ENCODE measurements at regions not wholly inside any gene's neighbourhood (a gene's known extent, or its start where the extent isn't known, plus 50 kb on each side); places are given as distances from the start of the nearest gene placed in this dataset.

DNA sequence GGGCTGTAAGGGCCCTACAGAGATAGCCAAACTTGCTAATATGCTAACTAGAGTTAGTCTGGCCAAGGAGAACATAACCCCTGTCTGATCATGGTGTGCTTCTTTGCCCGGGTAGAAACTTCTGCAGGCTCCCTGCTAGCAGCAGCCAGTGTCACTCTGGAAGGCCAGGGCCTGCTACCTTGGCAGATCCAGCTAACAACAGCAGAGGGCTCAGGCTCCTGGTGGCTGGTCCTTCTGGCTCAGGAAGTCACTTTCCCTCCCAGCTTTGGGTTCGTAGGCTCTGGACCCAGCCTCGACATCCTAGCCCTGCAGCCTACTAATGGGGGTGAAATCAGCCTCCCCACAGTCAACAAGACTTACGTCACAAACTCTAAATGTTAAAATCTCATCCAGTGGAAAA is 373.7 kb upstream of the RGMA start:
- TF ChIP-seq POLR2A (IDR thresholded peaks at IDR 0.05; ENCODE audit: low read depth, low read length) (no peak), ELK1 (IDR thresholded peaks at IDR 0.05; ENCODE audit: borderline replicate concordance, low read depth, low read length) (no peak), RFX5 (IDR thresholded peaks at IDR 0.05; ENCODE audit: low read depth, low read length) (no peak), CTCF (conservative IDR thresholded peaks at IDR 0.05; ENCODE audit: low read depth, low read length) (no peak)
- TF ChIP-seq, protein P1, sequence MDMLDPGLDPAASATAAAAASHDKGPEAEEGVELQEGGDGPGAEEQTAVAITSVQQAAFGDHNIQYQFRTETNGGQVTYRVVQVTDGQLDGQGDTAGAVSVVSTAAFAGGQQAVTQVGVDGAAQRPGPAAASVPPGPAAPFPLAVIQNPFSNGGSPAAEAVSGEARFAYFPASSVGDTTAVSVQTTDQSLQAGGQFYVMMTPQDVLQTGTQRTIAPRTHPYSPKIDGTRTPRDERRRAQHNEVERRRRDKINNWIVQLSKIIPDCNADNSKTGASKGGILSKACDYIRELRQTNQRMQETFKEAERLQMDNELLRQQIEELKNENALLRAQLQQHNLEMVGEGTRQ (IDR thresholded peaks at IDR 0.05; ENCODE audit: low read depth, low read length), result no peak
